Mesothelial cell of epicardium (in vitro differentiated cells): ENCODE measurements at regions not wholly inside any gene's neighbourhood (a gene's known extent, or its start where the extent isn't known, plus 50 kb on each side); places are given as distances from the start of the nearest gene placed in this dataset.

ENCODE experiments used
- DNase-seq, 2 experiments: peaks; one replicate each; pipeline ENCODE4 v3.0.0; 2021; ENCODE audit warnings: low spot score in 2 of 2; ENCODE audit not compliant: unreplicated experiment in 2 of 2
- H3K27ac Mint-ChIP-seq: 2 replicates; pipeline ENCODE4 v1.8.0; 2021; ENCODE audit warnings: mixed read lengths
- H3K27me3 Mint-ChIP-seq: 2 replicates; pipeline ENCODE4 v1.8.0; 2021; ENCODE audit warnings: low read depth, mixed read lengths
- H3K36me3 Mint-ChIP-seq: 2 replicates; pipeline ENCODE4 v1.8.0; 2021; ENCODE audit warnings: mixed read lengths
- H3K4me1 Mint-ChIP-seq: 2 replicates; pipeline ENCODE4 v1.8.0; 2021; ENCODE audit warnings: mixed read lengths
- H3K4me3 Mint-ChIP-seq: 2 replicates; pipeline ENCODE4 v1.8.0; 2021; ENCODE audit warnings: mild to moderate bottlenecking, moderate library complexity, mixed read lengths
- H3K9me3 Mint-ChIP-seq: 2 replicates; pipeline ENCODE4 v1.8.0; 2021; ENCODE audit warnings: mixed read lengths
- CTCF ChIP-seq: fragments of 200-600 bp; sonication (generic); IDR thresholded peaks from one replicate; pipeline ENCODE4 v1.5.0; 2021; ENCODE audit warnings: antibody characterized with exemption; ENCODE audit not compliant: unreplicated experiment

GRCh38 chr21:35477622-35478021, 428.5 kb upstream of the RUNX1 start:
- Mint-ChIP-seq H3K4me3 (no peak overlapping the region), H3K4me1 (peaks cover 17% of the 10 kb centered on the region), H3K27ac (no peak overlapping the region), H3K36me3 (peaks cover 1% of the 10 kb centered on the region), H3K27me3 (peaks cover 4% of the 10 kb centered on the region), H3K9me3 (peaks cover 16% of the 10 kb centered on the region)
- no peak for DNase-seq
- TF ChIP-seq CTCF, result no peak

DNA sequence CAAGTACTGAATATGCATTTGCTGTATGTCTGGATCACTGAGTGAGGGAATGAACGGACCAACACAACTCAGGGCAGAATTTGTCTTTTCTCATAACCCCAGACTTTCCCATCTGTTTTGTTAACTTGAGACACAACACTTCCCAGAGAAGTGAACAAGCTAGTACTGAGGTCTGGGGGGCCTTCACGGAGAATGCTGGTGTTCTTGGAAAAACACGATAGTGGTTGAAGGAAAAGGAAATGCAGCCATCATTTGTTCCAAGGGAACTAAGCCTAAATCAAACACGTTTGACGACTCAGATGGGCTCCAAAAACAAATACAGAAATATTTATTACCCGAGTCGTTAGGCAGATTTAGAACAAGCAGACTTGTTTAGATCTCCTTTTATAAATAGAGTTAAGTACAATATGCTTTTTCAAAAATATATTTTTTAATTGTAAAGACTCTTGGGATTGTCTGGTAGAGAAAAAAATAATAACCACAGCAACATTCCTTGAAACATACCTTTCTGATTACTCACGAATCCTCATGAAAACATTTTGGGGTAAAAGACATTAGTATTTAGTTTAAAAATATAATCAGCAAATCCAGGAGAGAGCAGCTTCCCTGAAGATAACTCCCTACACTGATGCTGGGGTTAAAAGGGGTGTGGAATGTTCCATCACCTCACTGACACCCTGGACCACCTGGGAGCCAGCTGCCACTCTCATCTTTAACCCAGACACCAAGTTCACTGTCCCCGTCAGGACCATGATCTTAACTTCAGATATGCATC, 427.7 kb upstream of the RUNX1 start:
- TF ChIP-seq CTCF, result no peak
- DNase-seq, result no peak
- Mint-ChIP-seq H3K4me3 (no peak overlapping the region), H3K9me3 (peaks cover 16% of the 10 kb centered on the region), H3K4me1 (peaks cover 17% of the 10 kb centered on the region), H3K27ac (peak overlapping the region; percentile 5), H3K36me3 (peaks cover 1% of the 10 kb centered on the region), H3K27me3 (no peaks in the 10 kb centered on the region)

DNA sequence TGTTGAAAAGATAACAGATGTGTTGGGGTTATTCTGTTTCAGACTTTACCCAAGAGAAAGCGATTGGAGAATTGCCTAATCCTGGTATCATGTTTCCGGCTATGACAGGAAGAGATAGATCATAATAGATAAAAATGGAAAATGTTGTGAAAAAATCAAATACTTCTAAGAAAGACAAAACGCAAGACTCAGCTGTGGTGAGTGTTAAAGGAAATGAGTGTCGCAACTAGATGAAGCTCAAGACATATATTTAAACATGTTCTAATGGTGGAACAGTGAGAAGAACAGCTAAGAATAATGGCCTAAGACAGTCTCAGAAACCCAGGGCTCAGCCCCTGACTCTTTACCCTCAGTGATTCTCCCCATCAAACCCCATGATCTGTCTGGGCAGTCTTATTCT, 426.7 kb upstream of the RUNX1 start:
- H3K4me1 Mint-ChIP-seq, result peaks cover 21% of the 10 kb centered on the region
- peaks cover 16% of the 10 kb centered on the region for H3K9me3 Mint-ChIP-seq
- no peak overlapping the region for H3K4me3 Mint-ChIP-seq
- no peak for DNase-seq
- no peak for TF ChIP-seq CTCF
- H3K27me3 Mint-ChIP-seq, result no peaks in the 10 kb centered on the region
- peaks cover 1% of the 10 kb centered on the region for H3K36me3 Mint-ChIP-seq
- peak overlapping the region; percentile 22 for H3K27ac Mint-ChIP-seq

- no peak overlapping the region for H3K27ac Mint-ChIP-seq
- DNase-seq, result no peak
- peaks cover 23% of the 10 kb centered on the region for H3K4me1 Mint-ChIP-seq
- peaks cover 13% of the 10 kb centered on the region for H3K9me3 Mint-ChIP-seq
- H3K36me3 Mint-ChIP-seq, result peaks cover under 1% of the 10 kb centered on the region
- TF ChIP-seq CTCF, result no peak
- no peaks in the 10 kb centered on the region for H3K27me3 Mint-ChIP-seq
- no peak overlapping the region for H3K4me3 Mint-ChIP-seq
Observed at GRCh38 chr21:35475009-35475408, 425.9 kb upstream of the RUNX1 start.

- Mint-ChIP-seq H3K9me3 (no peaks in the 10 kb centered on the region), H3K4me3 (no peak overlapping the region), H3K4me1 (peaks cover 23% of the 10 kb centered on the region)
Observed at GRCh38 chr21:35473496-35473895, 424.4 kb upstream of the RUNX1 start.

More at GRCh38 chr21:35473496-35473895, 424.4 kb upstream of the RUNX1 start:
- no peaks in the 10 kb centered on the region for H3K36me3 Mint-ChIP-seq
- no peak for TF ChIP-seq CTCF
- no peak overlapping the region for H3K27ac Mint-ChIP-seq
- no peaks in the 10 kb centered on the region for H3K27me3 Mint-ChIP-seq
- no peak for DNase-seq
